HL-60 (cell line): ENCODE measurements at regions not wholly inside any gene's neighbourhood (a gene's known extent, or its start where the extent isn't known, plus 50 kb on each side); places are given as distances from the start of the nearest gene placed in this dataset.

ENCODE experiments used
- DNase-seq, 2 experiments: peaks; one replicate each; pipeline ENCODE4 v3.0.0-alpha.2; 2010 to 2020; ENCODE audit warnings: low read depth in 1 of 2, low spot score in 1 of 2
- H3K27ac ChIP-seq: fragments of 250-450 bp; sonication (Bioruptor Pico); replicated peaks from 2 replicates; pipeline ENCODE4 v1.5.1; 2020; ENCODE audit warnings: mild to moderate bottlenecking, moderate library complexity
- H3K27me3 ChIP-seq: fragments of 250-450 bp; sonication (Bioruptor Pico); 2 replicates; pipeline ENCODE4 v1.5.1; 2021; ENCODE audit warnings: mild to moderate bottlenecking, moderate library complexity; ENCODE audit not compliant: insufficient read depth, poor library complexity, severe bottlenecking
- H3K4me3 ChIP-seq: replicated peaks from 2 replicates; pipeline ENCODE4 v1.5.1; 2011; ENCODE audit warnings: mild to moderate bottlenecking, control low read depth, low read length; ENCODE audit not compliant: insufficient read depth
- CTCF ChIP-seq: IDR thresholded peaks from one replicate; pipeline ENCODE4 v1.5.1; 2011; ENCODE audit warnings: low read length, control low read depth, inconsistent platforms; ENCODE audit not compliant: insufficient read depth
- GABPA ChIP-seq: IDR thresholded peaks from 2 replicates; pipeline ENCODE4 v1.6.1; 2012; ENCODE audit warnings: low read depth
- POLR2AphosphoS5 ChIP-seq: IDR thresholded peaks from 2 replicates; pipeline ENCODE4 v1.6.1; 2012; ENCODE audit warnings: low read depth
- REST ChIP-seq: IDR thresholded peaks from 2 replicates; pipeline ENCODE4 v1.6.1; 2012; ENCODE audit warnings: low read depth; ENCODE audit not compliant: insufficient replicate concordance
- SPI1 ChIP-seq: IDR thresholded peaks from 2 replicates; pipeline ENCODE4 v1.6.1; 2012; ENCODE audit warnings: low read depth, mild to moderate bottlenecking, borderline replicate concordance

- DNase-seq, result no peak
- H3K4me3 ChIP-seq, result no peak overlapping the region
- H3K27ac ChIP-seq, result no peak overlapping the region
- TF ChIP-seq REST, result no peak
- TF ChIP-seq CTCF, result no peak
- TF ChIP-seq POLR2AphosphoS5, result no peak
- TF ChIP-seq GABPA, result no peak
- no peak for TF ChIP-seq SPI1
- H3K27me3 ChIP-seq, result no peaks in the 10 kb centered on the region
Measured at GRCh38 chr2:17401096-17401495, 117.1 kb downstream of the RAD51AP2 start.

GRCh38 chr2:17398770-17399169, 119.5 kb downstream of the RAD51AP2 start:
- no peak overlapping the region for H3K27ac ChIP-seq
- DNase-seq, result no peak
- no peak overlapping the region for H3K4me3 ChIP-seq
- H3K27me3 ChIP-seq, result no peaks in the 10 kb centered on the region
- TF ChIP-seq SPI1, result no peak
- TF ChIP-seq CTCF, result no peak
- no peak for TF ChIP-seq REST
- no peak for TF ChIP-seq GABPA
- TF ChIP-seq POLR2AphosphoS5, result no peak

GRCh38 chr2:17388798-17389197, 129.4 kb downstream of the RAD51AP2 start:
- H3K27me3 ChIP-seq, result no peaks in the 10 kb centered on the region
- DNase-seq, result no peak
- TF ChIP-seq SPI1 (no peak), REST (no peak), CTCF (no peak), POLR2AphosphoS5 (no peak), GABPA (no peak)

More at GRCh38 chr2:17388798-17389197, 129.4 kb downstream of the RAD51AP2 start:
- Histone ChIP-seq H3K27ac (no peak overlapping the region), H3K4me3 (no peak overlapping the region)
